ENCODE measurements at regions not wholly inside any gene's neighbourhood (a gene's known extent, or its start where the extent isn't known, plus 50 kb on each side); places are given as distances from the start of the nearest gene placed in this dataset.

DNA sequence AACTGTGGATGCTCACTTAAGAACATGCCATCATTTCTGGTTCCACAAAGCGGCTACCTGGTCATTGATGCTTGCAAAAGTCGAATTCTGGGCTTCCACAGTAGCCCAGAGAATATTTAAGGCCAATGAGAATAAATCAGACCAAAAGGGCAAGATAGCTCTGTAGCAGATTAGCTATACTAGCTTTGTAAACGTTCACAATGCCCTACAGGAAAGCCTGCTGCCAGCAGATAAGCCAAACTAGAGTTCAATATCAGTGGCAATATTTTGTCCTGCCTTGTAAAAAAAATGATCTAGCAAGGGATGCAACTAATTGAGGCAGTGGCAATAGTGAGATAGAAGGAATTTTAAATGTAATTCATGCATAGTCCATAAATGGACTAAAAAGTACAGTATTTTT, 387.7 kb upstream of the TEX13C start:
- no TSS peak for BruUV-seq (replicated peaks)
- ATAC-seq (no peak), DNase-seq (ENCODE audit: low read depth, low spot score) (no peak), FAIRE-seq (no peak)
- Histone ChIP-seq H3K36me3 (ENCODE audit: control insufficient read depth in 2 of 2, insufficient read depth in 2 of 2, low read length in 1 of 2) (no peaks in the 10 kb centered on the region), H3K27ac (ENCODE audit: control insufficient read depth, insufficient read depth) (no peak overlapping the region), H3K4me3 (no peak overlapping the region), H4K20me1 (ENCODE audit: control insufficient read depth, insufficient read depth) (no peaks in the 10 kb centered on the region), H3K4me2 (ENCODE audit: control insufficient read depth, insufficient read depth) (no peak overlapping the region), H3K27me3 (replicated peaks in 1 of 2; ENCODE audit: control insufficient read depth in 2 of 2, insufficient read depth in 2 of 2, low read length in 1 of 2) (no peaks in the 10 kb centered on the region), H3K9ac (ENCODE audit: control insufficient read depth, insufficient read depth, low read length) (no peak overlapping the region), H3K4me1 (ENCODE audit: control insufficient read depth, insufficient read depth, low read length) (no peaks in the 10 kb centered on the region), H3K9me3 (replicated peaks; ENCODE audit: control insufficient read depth, insufficient read depth, low read length) (no peaks in the 10 kb centered on the region), H3K79me2 (ENCODE audit: control insufficient read depth, insufficient read depth, low read length) (no peaks in the 10 kb centered on the region), H2AFZ (ENCODE audit: control insufficient read depth, low read depth, low read length) (no peak overlapping the region)
- in situ Hi-C loops (cut with MboI) (no loop called here), intact Hi-C loops (cut with micrococcal nuclease; ENCODE audit: unreplicated experiment) (no loop called here)
- TF ChIP-seq SRF (IDR thresholded peaks at IDR 0.05; ENCODE audit: low read depth in 2 of 2, low read length in 2 of 2) (no peak), BHLHE40 (IDR thresholded peaks at IDR 0.05; ENCODE audit: borderline replicate concordance in 1 of 2, low read depth in 2 of 2, low read length in 1 of 2) (no peak), POLR2A (IDR thresholded peaks at IDR 0.05; ENCODE audit: low read depth, low read length) (no peak), TCF7 (IDR thresholded peaks at IDR 0.05; ENCODE audit: borderline replicate concordance) (no peak), ASH2L (IDR thresholded peaks at IDR 0.05; ENCODE audit: borderline replicate concordance, low read depth) (no peak), CBX3 (IDR thresholded peaks at IDR 0.05; ENCODE audit: borderline replicate concordance, low read depth) (no peak), SMAD1 (IDR thresholded peaks at IDR 0.05; ENCODE audit: low read depth, partially characterized antibody) (no peak), SMARCA5 (IDR thresholded peaks at IDR 0.05) (no peak), CBFB (IDR thresholded peaks at IDR 0.05; ENCODE audit: low read depth) (no peak), PML (IDR thresholded peaks at IDR 0.05; ENCODE audit: low read length) (no peak), RCOR1 (conservative IDR thresholded peaks at IDR 0.05; ENCODE audit: low read depth, low read length) (no peak), NR2C1 (IDR thresholded peaks at IDR 0.05) (no peak)
- TF ChIP-seq, protein P1, sequence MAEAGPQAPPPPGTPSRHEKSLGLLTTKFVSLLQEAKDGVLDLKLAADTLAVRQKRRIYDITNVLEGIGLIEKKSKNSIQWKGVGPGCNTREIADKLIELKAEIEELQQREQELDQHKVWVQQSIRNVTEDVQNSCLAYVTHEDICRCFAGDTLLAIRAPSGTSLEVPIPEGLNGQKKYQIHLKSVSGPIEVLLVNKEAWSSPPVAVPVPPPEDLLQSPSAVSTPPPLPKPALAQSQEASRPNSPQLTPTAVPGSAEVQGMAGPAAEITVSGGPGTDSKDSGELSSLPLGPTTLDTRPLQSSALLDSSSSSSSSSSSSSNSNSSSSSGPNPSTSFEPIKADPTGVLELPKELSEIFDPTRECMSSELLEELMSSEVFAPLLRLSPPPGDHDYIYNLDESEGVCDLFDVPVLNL (IDR thresholded peaks at IDR 0.05; ENCODE audit: low read depth, low read length): no peak
- TF ChIP-seq, protein P2, sequence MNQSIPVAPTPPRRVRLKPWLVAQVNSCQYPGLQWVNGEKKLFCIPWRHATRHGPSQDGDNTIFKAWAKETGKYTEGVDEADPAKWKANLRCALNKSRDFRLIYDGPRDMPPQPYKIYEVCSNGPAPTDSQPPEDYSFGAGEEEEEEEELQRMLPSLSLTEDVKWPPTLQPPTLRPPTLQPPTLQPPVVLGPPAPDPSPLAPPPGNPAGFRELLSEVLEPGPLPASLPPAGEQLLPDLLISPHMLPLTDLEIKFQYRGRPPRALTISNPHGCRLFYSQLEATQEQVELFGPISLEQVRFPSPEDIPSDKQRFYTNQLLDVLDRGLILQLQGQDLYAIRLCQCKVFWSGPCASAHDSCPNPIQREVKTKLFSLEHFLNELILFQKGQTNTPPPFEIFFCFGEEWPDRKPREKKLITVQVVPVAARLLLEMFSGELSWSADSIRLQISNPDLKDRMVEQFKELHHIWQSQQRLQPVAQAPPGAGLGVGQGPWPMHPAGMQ (IDR thresholded peaks at IDR 0.05; ENCODE audit: borderline replicate concordance): no peak
- TF ChIP-seq, protein P3, sequence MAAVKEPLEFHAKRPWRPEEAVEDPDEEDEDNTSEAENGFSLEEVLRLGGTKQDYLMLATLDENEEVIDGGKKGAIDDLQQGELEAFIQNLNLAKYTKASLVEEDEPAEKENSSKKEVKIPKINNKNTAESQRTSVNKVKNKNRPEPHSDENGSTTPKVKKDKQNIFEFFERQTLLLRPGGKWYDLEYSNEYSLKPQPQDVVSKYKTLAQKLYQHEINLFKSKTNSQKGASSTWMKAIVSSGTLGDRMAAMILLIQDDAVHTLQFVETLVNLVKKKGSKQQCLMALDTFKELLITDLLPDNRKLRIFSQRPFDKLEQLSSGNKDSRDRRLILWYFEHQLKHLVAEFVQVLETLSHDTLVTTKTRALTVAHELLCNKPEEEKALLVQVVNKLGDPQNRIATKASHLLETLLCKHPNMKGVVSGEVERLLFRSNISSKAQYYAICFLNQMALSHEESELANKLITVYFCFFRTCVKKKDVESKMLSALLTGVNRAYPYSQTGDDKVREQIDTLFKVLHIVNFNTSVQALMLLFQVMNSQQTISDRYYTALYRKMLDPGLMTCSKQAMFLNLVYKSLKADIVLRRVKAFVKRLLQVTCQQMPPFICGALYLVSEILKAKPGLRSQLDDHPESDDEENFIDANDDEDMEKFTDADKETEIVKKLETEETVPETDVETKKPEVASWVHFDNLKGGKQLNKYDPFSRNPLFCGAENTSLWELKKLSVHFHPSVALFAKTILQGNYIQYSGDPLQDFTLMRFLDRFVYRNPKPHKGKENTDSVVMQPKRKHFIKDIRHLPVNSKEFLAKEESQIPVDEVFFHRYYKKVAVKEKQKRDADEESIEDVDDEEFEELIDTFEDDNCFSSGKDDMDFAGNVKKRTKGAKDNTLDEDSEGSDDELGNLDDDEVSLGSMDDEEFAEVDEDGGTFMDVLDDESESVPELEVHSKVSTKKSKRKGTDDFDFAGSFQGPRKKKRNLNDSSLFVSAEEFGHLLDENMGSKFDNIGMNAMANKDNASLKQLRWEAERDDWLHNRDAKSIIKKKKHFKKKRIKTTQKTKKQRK (IDR thresholded peaks at IDR 0.05; ENCODE audit: low read depth, low read length): no peak
- SMC1A ChIA-PET (ENCODE audit: uncharacterized antibody, unreplicated experiment): no interaction called here
- CTCF ChIA-PET: interaction anchor here (1.4 kb wide), 1 partner anchor 30 kb away, joined by 3 read pairs; no protein-coding TSS in a partner anchor
- 0% methylated on average over 3 of the region's 3 CpGs for WGBS (ENCODE audit: insufficient coverage, insufficient replicate concordance, low lambda C conversion rate, missing lambda C conversion rate)
- RAD21 ChIA-PET (ENCODE audit: unreplicated experiment): no interaction called here
- POLR2A ChIA-PET: no interaction called here
